GM23338 (cell line): ENCODE measurements at regions not wholly inside any gene's neighbourhood (a gene's known extent, or its start where the extent isn't known, plus 50 kb on each side); places are given as distances from the start of the nearest gene placed in this dataset.

ENCODE experiments used
- EZH2 ChIP-seq: fragments of 200-600 bp; sonication (generic); IDR thresholded peaks from one replicate; pipeline ENCODE4 v1.8.0; 2017; ENCODE audit warnings: antibody characterized with exemption, mild to moderate bottlenecking, low read depth; ENCODE audit not compliant: unreplicated experiment
- JUNB ChIP-seq: IDR thresholded peaks from one replicate; pipeline ENCODE4 v1.6.1; 2016; ENCODE audit warnings: antibody characterized with exemption; ENCODE audit not compliant: unreplicated experiment
- NANOG ChIP-seq: IDR thresholded peaks from 2 replicates; pipeline ENCODE4 v1.6.1; 2016; ENCODE audit warnings: antibody characterized with exemption, borderline replicate concordance
- STAT1 ChIP-seq: IDR thresholded peaks from one replicate; pipeline ENCODE4 v1.6.1; 2016; ENCODE audit warnings: antibody characterized with exemption; ENCODE audit not compliant: unreplicated experiment
- ZNF114 ChIP-seq: fragments of 250-450 bp; sonication (Bioruptor Pico); IDR thresholded peaks from 2 replicates; pipeline ENCODE4 v1.5.0; 2020; ENCODE audit warnings: mild to moderate bottlenecking, moderate library complexity
- ZNF331 ChIP-seq: fragments of 250-450 bp; sonication (Bioruptor Pico); IDR thresholded peaks from 2 replicates; pipeline ENCODE4 v1.5.0; 2020; ENCODE audit warnings: low read depth, mild to moderate bottlenecking, moderate library complexity
- TF ChIP-seq, protein P1 (sequence below): fragments of 250-450 bp; sonication (Bioruptor Pico); IDR thresholded peaks from 2 replicates; pipeline ENCODE4 v1.5.0; 2020; ENCODE audit warnings: mild to moderate bottlenecking, moderate library complexity
- TF ChIP-seq, protein P2 (sequence below): IDR thresholded peaks from one replicate; pipeline ENCODE4 v1.6.1; 2018; ENCODE audit warnings: antibody characterized with exemption; ENCODE audit not compliant: unreplicated experiment

DNA sequence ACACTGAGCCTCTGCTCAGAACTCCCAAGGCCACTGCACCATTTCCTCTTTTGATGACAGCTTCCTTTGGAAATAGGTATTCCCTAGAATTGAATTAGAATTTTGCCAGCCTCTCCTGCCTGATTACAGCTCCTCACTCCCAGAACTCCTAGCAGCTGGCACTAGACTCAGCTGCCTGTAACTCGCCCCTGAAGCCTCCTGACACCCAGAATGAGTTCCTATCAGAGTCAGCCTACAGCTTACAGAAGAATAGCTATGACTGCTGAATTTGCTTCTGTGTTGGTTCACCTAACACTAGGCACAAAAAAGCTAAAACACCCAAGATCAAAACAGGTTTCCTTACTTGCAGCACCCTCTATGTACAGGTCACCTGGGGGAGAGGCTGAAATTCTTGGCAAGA lies 108.2 kb upstream of the PTPRM start (continued):
- TF ChIP-seq, protein P1, sequence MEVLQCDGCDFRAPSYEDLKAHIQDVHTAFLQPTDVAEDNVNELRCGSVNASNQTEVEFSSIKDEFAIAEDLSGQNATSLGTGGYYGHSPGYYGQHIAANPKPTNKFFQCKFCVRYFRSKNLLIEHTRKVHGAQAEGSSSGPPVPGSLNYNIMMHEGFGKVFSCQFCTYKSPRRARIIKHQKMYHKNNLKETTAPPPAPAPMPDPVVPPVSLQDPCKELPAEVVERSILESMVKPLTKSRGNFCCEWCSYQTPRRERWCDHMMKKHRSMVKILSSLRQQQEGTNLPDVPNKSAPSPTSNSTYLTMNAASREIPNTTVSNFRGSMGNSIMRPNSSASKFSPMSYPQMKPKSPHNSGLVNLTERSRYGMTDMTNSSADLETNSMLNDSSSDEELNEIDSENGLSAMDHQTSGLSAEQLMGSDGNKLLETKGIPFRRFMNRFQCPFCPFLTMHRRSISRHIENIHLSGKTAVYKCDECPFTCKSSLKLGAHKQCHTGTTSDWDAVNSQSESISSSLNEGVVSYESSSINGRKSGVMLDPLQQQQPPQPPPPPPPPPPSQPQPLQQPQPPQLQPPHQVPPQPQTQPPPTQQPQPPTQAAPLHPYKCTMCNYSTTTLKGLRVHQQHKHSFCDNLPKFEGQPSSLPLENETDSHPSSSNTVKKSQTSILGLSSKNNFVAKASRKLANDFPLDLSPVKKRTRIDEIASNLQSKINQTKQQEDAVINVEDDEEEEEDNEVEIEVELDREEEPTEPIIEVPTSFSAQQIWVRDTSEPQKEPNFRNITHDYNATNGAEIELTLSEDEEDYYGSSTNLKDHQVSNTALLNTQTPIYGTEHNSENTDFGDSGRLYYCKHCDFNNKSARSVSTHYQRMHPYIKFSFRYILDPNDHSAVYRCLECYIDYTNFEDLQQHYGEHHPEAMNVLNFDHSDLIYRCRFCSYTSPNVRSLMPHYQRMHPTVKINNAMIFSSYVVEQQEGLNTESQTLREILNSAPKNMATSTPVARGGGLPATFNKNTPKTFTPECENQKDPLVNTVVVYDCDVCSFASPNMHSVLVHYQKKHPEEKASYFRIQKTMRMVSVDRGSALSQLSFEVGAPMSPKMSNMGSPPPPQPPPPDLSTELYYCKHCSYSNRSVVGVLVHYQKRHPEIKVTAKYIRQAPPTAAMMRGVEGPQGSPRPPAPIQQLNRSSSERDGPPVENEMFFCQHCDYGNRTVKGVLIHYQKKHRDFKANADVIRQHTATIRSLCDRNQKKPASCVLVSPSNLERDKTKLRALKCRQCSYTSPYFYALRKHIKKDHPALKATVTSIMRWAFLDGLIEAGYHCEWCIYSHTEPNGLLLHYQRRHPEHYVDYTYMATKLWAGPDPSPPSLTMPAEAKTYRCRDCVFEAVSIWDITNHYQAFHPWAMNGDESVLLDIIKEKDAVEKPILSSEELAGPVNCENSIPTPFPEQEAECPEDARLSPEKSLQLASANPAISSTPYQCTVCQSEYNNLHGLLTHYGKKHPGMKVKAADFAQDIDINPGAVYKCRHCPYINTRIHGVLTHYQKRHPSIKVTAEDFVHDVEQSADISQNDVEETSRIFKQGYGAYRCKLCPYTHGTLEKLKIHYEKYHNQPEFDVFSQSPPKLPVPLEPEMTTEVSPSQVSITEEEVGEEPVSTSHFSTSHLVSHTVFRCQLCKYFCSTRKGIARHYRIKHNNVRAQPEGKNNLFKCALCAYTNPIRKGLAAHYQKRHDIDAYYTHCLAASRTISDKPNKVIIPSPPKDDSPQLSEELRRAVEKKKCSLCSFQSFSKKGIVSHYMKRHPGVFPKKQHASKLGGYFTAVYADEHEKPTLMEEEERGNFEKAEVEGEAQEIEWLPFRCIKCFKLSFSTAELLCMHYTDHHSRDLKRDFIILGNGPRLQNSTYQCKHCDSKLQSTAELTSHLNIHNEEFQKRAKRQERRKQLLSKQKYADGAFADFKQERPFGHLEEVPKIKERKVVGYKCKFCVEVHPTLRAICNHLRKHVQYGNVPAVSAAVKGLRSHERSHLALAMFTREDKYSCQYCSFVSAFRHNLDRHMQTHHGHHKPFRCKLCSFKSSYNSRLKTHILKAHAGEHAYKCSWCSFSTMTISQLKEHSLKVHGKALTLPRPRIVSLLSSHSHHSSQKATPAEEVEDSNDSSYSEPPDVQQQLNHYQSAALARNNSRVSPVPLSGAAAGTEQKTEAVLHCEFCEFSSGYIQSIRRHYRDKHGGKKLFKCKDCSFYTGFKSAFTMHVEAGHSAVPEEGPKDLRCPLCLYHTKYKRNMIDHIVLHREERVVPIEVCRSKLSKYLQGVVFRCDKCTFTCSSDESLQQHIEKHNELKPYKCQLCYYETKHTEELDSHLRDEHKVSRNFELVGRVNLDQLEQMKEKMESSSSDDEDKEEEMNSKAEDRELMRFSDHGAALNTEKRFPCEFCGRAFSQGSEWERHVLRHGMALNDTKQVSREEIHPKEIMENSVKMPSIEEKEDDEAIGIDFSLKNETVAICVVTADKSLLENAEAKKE (CRISPR knock-in tag) = no peak
- TF ChIP-seq, protein P2, sequence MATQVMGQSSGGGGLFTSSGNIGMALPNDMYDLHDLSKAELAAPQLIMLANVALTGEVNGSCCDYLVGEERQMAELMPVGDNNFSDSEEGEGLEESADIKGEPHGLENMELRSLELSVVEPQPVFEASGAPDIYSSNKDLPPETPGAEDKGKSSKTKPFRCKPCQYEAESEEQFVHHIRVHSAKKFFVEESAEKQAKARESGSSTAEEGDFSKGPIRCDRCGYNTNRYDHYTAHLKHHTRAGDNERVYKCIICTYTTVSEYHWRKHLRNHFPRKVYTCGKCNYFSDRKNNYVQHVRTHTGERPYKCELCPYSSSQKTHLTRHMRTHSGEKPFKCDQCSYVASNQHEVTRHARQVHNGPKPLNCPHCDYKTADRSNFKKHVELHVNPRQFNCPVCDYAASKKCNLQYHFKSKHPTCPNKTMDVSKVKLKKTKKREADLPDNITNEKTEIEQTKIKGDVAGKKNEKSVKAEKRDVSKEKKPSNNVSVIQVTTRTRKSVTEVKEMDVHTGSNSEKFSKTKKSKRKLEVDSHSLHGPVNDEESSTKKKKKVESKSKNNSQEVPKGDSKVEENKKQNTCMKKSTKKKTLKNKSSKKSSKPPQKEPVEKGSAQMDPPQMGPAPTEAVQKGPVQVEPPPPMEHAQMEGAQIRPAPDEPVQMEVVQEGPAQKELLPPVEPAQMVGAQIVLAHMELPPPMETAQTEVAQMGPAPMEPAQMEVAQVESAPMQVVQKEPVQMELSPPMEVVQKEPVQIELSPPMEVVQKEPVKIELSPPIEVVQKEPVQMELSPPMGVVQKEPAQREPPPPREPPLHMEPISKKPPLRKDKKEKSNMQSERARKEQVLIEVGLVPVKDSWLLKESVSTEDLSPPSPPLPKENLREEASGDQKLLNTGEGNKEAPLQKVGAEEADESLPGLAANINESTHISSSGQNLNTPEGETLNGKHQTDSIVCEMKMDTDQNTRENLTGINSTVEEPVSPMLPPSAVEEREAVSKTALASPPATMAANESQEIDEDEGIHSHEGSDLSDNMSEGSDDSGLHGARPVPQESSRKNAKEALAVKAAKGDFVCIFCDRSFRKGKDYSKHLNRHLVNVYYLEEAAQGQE = no peak
- TF ChIP-seq EZH2 = no peak
- TF ChIP-seq JUNB = no peak
- TF ChIP-seq STAT1 = no peak
- no peak for TF ChIP-seq NANOG
- no peak for TF ChIP-seq ZNF331 (CRISPR knock-in tag)
- no peak for TF ChIP-seq ZNF114 (CRISPR knock-in tag)
